ENCODE measurements at regions not wholly inside any gene's neighbourhood (a gene's known extent, or its start where the extent isn't known, plus 50 kb on each side); places are given as distances from the start of the nearest gene placed in this dataset.

DNA sequence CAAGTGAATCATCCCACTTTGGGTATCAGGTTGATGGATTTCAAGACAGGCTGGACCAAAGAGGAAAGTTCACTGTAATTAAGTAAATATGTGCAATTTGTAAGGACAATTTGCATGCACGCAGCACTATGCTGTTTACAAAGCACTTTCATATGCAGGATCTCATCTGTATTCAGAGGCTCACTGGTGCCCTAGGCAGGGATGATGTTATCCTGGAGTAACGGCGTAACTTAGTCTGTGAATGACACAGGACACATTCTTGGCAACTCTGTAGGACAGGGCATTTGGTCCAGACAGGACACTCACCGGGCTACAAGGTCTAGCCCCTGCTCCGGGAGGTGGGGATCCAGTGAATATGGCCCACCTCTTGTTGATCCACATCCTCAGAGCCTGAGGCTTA lies 365.4 kb upstream of the DUSP10 start:
- H3K4me3 ChIP-seq (ENCODE audit: insufficient read depth, low read depth, low read length, poor library complexity, severe bottlenecking), result no peak overlapping the region

DNA sequence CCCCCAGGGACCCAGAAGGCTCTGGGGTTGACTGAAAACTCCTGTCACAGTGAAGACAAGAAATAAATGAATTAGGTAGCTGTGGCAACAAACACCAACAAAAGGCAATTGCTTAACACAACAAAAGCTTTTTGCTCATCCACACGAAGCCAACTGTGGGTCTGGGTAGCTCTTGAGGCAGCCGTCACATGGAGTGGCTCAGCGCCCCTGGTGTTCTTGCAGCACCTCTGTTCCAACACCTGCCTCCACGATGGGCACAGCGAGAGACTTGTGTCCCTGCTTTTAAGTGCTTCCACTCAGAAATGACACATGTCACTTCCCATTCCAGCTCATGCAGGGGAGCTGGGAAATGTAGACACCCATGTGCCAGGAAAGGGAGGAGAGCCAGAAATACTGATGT lies 364.5 kb upstream of the DUSP10 start:
- Histone ChIP-seq H3K27ac (ENCODE audit: insufficient read depth, low read length, poor library complexity, severe bottlenecking) (no peak overlapping the region), H3K4me1 (ENCODE audit: control insufficient read depth, insufficient read depth, low read length, poor library complexity, severe bottlenecking) (no peaks in the 10 kb centered on the region), H3K9me3 (ENCODE audit: control insufficient read depth, low read length) (no peaks in the 10 kb centered on the region), H3K27me3 (replicated peaks; ENCODE audit: control insufficient read depth, insufficient read depth, low read length, poor library complexity, severe bottlenecking) (no peaks in the 10 kb centered on the region), H3K36me3 (ENCODE audit: control insufficient read depth, insufficient read depth, low read length) (no peaks in the 10 kb centered on the region), H3K4me3 (ENCODE audit: insufficient read depth, low read depth, low read length, poor library complexity, severe bottlenecking) (no peak overlapping the region)
- no peak for DNase-seq

More for the DNA sequence above, 365.4 kb upstream of the DUSP10 start:
- no peak for DNase-seq
- no peaks in the 10 kb centered on the region for H3K9me3 ChIP-seq (ENCODE audit: control insufficient read depth, low read length)
- no peaks in the 10 kb centered on the region for H3K36me3 ChIP-seq (ENCODE audit: control insufficient read depth, insufficient read depth, low read length)
- no peaks in the 10 kb centered on the region for H3K27me3 ChIP-seq (replicated peaks; ENCODE audit: control insufficient read depth, insufficient read depth, low read length, poor library complexity, severe bottlenecking)
- no peak overlapping the region for H3K27ac ChIP-seq (ENCODE audit: insufficient read depth, low read length, poor library complexity, severe bottlenecking)
- no peaks in the 10 kb centered on the region for H3K4me1 ChIP-seq (ENCODE audit: control insufficient read depth, insufficient read depth, low read length, poor library complexity, severe bottlenecking)

- no peaks in the 10 kb centered on the region for H3K36me3 ChIP-seq (ENCODE audit: control insufficient read depth, insufficient read depth, low read length)
- no peaks in the 10 kb centered on the region for H3K9me3 ChIP-seq (ENCODE audit: control insufficient read depth, low read length)
- H3K27me3 ChIP-seq (replicated peaks; ENCODE audit: control insufficient read depth, insufficient read depth, low read length, poor library complexity, severe bottlenecking), result no peaks in the 10 kb centered on the region
- no peak overlapping the region for H3K4me3 ChIP-seq (ENCODE audit: insufficient read depth, low read depth, low read length, poor library complexity, severe bottlenecking)
- no peaks in the 10 kb centered on the region for H3K4me1 ChIP-seq (ENCODE audit: control insufficient read depth, insufficient read depth, low read length, poor library complexity, severe bottlenecking)
- no peak for DNase-seq
- no peak overlapping the region for H3K27ac ChIP-seq (ENCODE audit: insufficient read depth, low read length, poor library complexity, severe bottlenecking)
Observed at GRCh38 chr1:222105861-222106260, 364.0 kb upstream of the DUSP10 start.

DNA sequence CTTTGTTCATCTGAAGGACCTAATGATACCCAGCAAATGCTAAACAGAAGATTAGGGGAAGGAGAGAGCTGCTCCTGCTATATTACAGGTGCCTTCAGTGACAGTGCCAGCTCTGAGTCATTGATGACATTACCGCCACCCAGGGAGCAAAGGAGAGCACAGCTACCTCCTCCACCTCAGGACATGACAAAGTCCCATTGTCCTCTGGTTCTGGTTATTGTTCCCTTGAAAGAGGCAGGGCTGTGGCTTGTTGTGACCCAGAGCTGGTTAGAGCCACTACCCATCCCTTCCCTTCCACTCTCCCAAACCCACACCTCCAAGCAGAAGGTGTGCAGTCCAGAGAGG lies 363.5 kb upstream of the DUSP10 start:
- no peaks in the 10 kb centered on the region for H3K27me3 ChIP-seq (replicated peaks; ENCODE audit: control insufficient read depth, insufficient read depth, low read length, poor library complexity, severe bottlenecking)
- H3K27ac ChIP-seq (ENCODE audit: insufficient read depth, low read length, poor library complexity, severe bottlenecking), result no peak overlapping the region
- H3K4me1 ChIP-seq (ENCODE audit: control insufficient read depth, insufficient read depth, low read length, poor library complexity, severe bottlenecking), result no peaks in the 10 kb centered on the region
- no peak for DNase-seq
- H3K9me3 ChIP-seq (ENCODE audit: control insufficient read depth, low read length), result no peaks in the 10 kb centered on the region
- no peak overlapping the region for H3K4me3 ChIP-seq (ENCODE audit: insufficient read depth, low read depth, low read length, poor library complexity, severe bottlenecking)
- no peaks in the 10 kb centered on the region for H3K36me3 ChIP-seq (ENCODE audit: control insufficient read depth, insufficient read depth, low read length)

- Histone ChIP-seq H3K4me3 (ENCODE audit: insufficient read depth, low read depth, low read length, poor library complexity, severe bottlenecking) (no peak overlapping the region), H3K27me3 (replicated peaks; ENCODE audit: control insufficient read depth, insufficient read depth, low read length, poor library complexity, severe bottlenecking) (no peaks in the 10 kb centered on the region), H3K9me3 (ENCODE audit: control insufficient read depth, low read length) (no peaks in the 10 kb centered on the region), H3K27ac (ENCODE audit: insufficient read depth, low read length, poor library complexity, severe bottlenecking) (no peak overlapping the region), H3K4me1 (ENCODE audit: control insufficient read depth, insufficient read depth, low read length, poor library complexity, severe bottlenecking) (no peaks in the 10 kb centered on the region), H3K36me3 (ENCODE audit: control insufficient read depth, insufficient read depth, low read length) (no peaks in the 10 kb centered on the region)
- no peak for DNase-seq
Observed at GRCh38 chr1:222104694-222105392, 363.0 kb upstream of the DUSP10 start.

- no peaks in the 10 kb centered on the region for H3K27me3 ChIP-seq (replicated peaks; ENCODE audit: control insufficient read depth, insufficient read depth, low read length, poor library complexity, severe bottlenecking)
- no peaks in the 10 kb centered on the region for H3K4me1 ChIP-seq (ENCODE audit: control insufficient read depth, insufficient read depth, low read length, poor library complexity, severe bottlenecking)
- no peak overlapping the region for H3K4me3 ChIP-seq (ENCODE audit: insufficient read depth, low read depth, low read length, poor library complexity, severe bottlenecking)
- no peak overlapping the region for H3K27ac ChIP-seq (ENCODE audit: insufficient read depth, low read length, poor library complexity, severe bottlenecking)
- no peak for DNase-seq
- no peaks in the 10 kb centered on the region for H3K9me3 ChIP-seq (ENCODE audit: control insufficient read depth, low read length)
- H3K36me3 ChIP-seq (ENCODE audit: control insufficient read depth, insufficient read depth, low read length), result no peaks in the 10 kb centered on the region
Observed at GRCh38 chr1:222104097-222104496, 362.2 kb upstream of the DUSP10 start.

GRCh38 chr1:222099746-222100145 lies 357.9 kb upstream of the DUSP10 start:
- no peaks in the 10 kb centered on the region for H3K9me3 ChIP-seq (ENCODE audit: control insufficient read depth, low read length)
- H3K4me3 ChIP-seq (ENCODE audit: insufficient read depth, low read depth, low read length, poor library complexity, severe bottlenecking), result no peak overlapping the region
- H3K4me1 ChIP-seq (ENCODE audit: control insufficient read depth, insufficient read depth, low read length, poor library complexity, severe bottlenecking), result no peaks in the 10 kb centered on the region
- H3K27ac ChIP-seq (ENCODE audit: insufficient read depth, low read length, poor library complexity, severe bottlenecking), result no peak overlapping the region
- no peak for DNase-seq
- H3K36me3 ChIP-seq (ENCODE audit: control insufficient read depth, insufficient read depth, low read length), result no peaks in the 10 kb centered on the region
- no peaks in the 10 kb centered on the region for H3K27me3 ChIP-seq (replicated peaks; ENCODE audit: control insufficient read depth, insufficient read depth, low read length, poor library complexity, severe bottlenecking)

- Histone ChIP-seq H3K4me1 (ENCODE audit: control insufficient read depth, insufficient read depth, low read length, poor library complexity, severe bottlenecking) (no peaks in the 10 kb centered on the region), H3K27ac (ENCODE audit: insufficient read depth, low read length, poor library complexity, severe bottlenecking) (no peak overlapping the region), H3K9me3 (ENCODE audit: control insufficient read depth, low read length) (no peaks in the 10 kb centered on the region), H3K36me3 (ENCODE audit: control insufficient read depth, insufficient read depth, low read length) (no peaks in the 10 kb centered on the region), H3K4me3 (ENCODE audit: insufficient read depth, low read depth, low read length, poor library complexity, severe bottlenecking) (no peak overlapping the region), H3K27me3 (replicated peaks; ENCODE audit: control insufficient read depth, insufficient read depth, low read length, poor library complexity, severe bottlenecking) (no peaks in the 10 kb centered on the region)
- DNase-seq, result no peak
Observed at GRCh38 chr1:222098404-222098803, 356.5 kb upstream of the DUSP10 start.

DNA sequence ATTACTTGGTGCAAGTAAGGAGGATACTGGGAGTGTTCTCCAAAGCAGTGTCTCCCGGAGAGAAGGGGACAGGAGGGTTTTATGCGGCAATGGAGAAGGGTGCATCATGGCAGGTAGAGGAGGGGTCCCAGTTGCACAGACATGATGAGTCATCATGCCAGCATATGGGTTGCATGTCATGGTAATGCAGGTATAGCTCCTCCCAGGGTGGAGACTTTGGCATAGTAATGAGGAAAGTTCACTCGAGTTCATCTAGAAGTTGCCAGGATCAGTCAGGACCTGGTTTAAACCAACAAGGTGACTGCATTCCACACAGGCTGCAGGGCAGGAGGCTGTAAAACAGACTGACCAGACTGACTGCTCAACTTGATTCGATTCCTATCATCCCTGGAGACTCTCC lies 355.7 kb upstream of the DUSP10 start:
- no peak for DNase-seq
- Histone ChIP-seq H3K27ac (ENCODE audit: insufficient read depth, low read length, poor library complexity, severe bottlenecking) (no peak overlapping the region), H3K9me3 (ENCODE audit: control insufficient read depth, low read length) (no peaks in the 10 kb centered on the region), H3K27me3 (replicated peaks; ENCODE audit: control insufficient read depth, insufficient read depth, low read length, poor library complexity, severe bottlenecking) (no peaks in the 10 kb centered on the region), H3K4me3 (ENCODE audit: insufficient read depth, low read depth, low read length, poor library complexity, severe bottlenecking) (no peak overlapping the region), H3K36me3 (ENCODE audit: control insufficient read depth, insufficient read depth, low read length) (no peaks in the 10 kb centered on the region), H3K4me1 (ENCODE audit: control insufficient read depth, insufficient read depth, low read length, poor library complexity, severe bottlenecking) (no peaks in the 10 kb centered on the region)

- no peaks in the 10 kb centered on the region for H3K27me3 ChIP-seq (replicated peaks; ENCODE audit: control insufficient read depth, insufficient read depth, low read length, poor library complexity, severe bottlenecking)
- H3K27ac ChIP-seq (ENCODE audit: insufficient read depth, low read length, poor library complexity, severe bottlenecking), result no peak overlapping the region
- H3K9me3 ChIP-seq (ENCODE audit: control insufficient read depth, low read length), result no peaks in the 10 kb centered on the region
- H3K4me3 ChIP-seq (ENCODE audit: insufficient read depth, low read depth, low read length, poor library complexity, severe bottlenecking), result no peak overlapping the region
- no peaks in the 10 kb centered on the region for H3K36me3 ChIP-seq (ENCODE audit: control insufficient read depth, insufficient read depth, low read length)
- H3K4me1 ChIP-seq (ENCODE audit: control insufficient read depth, insufficient read depth, low read length, poor library complexity, severe bottlenecking), result no peaks in the 10 kb centered on the region
- DNase-seq, result no peak
Observed at GRCh38 chr1:222096883-222097282, 355.0 kb upstream of the DUSP10 start.

- H3K4me1 ChIP-seq (ENCODE audit: control insufficient read depth, insufficient read depth, low read length, poor library complexity, severe bottlenecking), result no peaks in the 10 kb centered on the region
- H3K9me3 ChIP-seq (ENCODE audit: control insufficient read depth, low read length), result no peaks in the 10 kb centered on the region
- no peak overlapping the region for H3K27ac ChIP-seq (ENCODE audit: insufficient read depth, low read length, poor library complexity, severe bottlenecking)
- H3K36me3 ChIP-seq (ENCODE audit: control insufficient read depth, insufficient read depth, low read length), result no peaks in the 10 kb centered on the region
- no peak for DNase-seq
- H3K4me3 ChIP-seq (ENCODE audit: insufficient read depth, low read depth, low read length, poor library complexity, severe bottlenecking), result no peak overlapping the region
- no peaks in the 10 kb centered on the region for H3K27me3 ChIP-seq (replicated peaks; ENCODE audit: control insufficient read depth, insufficient read depth, low read length, poor library complexity, severe bottlenecking)
Observed at GRCh38 chr1:222096476-222096772, 354.5 kb upstream of the DUSP10 start.
